GM18498 (cell line): ENCODE measurements at regions not wholly inside any gene's neighbourhood (a gene's known extent, or its start where the extent isn't known, plus 50 kb on each side); places are given as distances from the start of the nearest gene placed in this dataset.

Experiments used
- ATAC-seq: cut with Tn5 transposase; IDR thresholded peaks from one replicate; pipeline ENCODE4 v1.9.1; 2021; ENCODE audit warnings: mild to moderate bottlenecking, moderate library complexity; ENCODE audit not compliant: unreplicated experiment

DNA sequence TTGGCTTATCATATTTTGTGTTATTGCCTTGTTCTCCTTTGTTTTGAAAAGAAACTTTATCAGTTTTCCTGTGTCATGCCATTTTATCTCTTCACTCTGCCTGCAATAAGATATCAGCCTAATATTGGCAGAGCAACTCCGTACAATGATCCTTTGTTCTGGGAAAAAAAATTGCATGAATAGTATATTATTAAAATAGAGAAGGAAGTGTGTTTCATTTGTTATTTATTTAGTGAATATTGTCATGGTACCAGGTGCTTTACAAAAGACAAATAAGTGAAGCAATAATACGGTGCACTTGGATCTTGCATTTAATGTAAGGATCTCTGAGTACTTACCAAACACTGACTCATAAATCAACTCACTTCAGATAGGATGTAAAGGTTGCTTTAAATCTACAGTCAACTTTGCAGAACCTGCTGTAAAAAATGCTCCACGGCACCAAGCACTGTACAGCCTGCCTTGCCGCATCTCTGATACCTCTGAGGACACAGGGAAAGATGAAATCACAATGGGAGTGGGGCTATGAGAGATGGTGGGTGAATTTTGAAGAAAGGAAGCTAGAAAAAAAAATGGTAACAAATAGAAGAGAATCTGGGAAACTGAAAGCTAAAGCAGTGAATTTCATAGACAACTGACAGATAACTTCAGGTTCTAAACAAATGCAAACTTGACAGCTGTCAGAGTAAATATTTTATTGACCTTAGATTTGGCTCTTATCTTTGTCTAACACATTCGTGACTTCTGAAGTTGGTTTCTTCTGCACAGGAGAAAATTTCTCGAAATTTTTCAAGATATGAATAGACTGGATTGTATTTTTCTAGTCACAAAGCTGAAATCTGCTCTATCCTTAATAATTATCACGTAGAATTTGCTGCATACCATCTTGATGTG is 232.1 kb downstream of the ENC1 start:
- no peak for ATAC-seq

DNA sequence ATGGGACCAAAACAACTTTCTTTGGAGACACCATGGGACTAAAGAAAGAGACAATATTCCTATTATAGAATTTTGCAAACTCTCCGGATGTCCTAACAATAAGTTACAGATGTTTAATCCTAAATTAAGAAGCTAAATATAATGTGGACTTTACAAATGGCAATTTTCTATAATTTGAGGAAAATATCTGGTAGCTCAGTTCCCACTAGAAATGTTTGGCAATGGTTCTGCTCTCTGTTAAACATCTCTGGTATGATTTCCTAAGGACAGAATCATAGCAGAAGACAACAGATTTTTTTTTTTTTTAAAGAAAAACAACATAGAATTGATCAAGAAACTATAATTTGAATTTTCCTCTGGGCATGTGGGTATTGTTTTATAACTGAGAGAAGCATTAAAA is 232.8 kb downstream of the ENC1 start:
- no peak for ATAC-seq

- no peak for ATAC-seq
These were observed 233.7 kb downstream of the ENC1 start for GRCh38 chr5:74406844-74407243.

DNA sequence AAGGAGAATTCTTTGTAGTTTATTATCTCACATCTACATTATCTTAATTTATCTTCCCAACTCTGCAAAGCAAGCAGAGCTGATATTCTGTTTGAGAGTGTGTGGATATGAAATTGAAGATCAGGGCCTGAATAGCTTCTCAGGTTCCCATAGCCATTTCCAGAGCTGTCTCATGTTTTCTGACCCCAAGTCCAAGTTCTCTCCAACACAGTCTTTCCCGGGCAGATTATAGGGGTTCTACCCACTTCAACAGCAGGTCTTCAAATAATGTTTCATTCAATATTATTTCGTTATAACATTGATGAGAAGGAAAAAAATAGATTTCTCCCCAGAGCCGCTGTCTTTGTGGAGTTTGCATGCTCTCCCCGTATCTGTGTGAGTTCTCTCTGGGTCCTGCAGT is 234.9 kb downstream of the ENC1 start:
- ATAC-seq: no peak

DNA sequence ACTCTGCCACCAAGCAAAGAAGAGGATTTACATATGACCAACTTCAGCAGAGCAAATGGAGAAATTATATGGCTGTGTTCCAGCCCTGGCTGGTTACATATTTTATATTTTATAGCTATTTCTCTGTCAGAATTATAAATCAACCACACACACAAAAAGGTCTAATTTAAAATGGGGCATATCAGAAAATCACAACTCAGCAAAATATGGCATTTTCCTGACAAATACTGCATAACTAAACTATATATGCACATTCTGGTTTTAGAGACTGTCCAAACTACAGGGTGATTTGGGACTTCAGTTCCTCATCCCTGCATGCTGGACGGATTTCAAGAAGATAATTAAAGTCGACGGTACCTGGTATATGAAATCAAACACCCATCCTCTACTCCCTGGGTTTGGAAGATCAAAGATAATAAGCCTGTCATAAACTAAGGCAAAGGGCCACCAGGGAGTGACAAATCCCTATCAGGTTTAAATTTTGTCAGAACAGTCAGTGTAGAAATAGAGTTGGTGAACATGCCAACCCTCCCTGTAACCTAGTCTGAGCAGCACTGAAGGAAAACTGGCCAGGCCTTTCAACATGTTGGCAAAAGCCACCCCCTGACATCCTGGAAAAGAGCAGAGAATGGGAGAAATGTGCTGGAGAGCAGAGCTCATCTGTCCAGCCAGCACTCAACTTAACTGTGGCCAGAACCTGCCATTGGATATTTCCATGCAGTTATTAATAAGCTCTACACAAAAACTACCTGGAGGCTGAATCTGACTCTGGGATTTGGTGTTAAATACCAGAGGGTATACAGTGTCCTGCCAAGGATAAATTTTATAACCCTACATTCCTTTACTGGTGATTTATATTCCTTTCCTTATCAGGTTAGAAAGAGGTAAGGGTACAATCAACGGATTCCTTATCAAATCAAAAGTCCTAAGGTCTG is 235.7 kb downstream of the ENC1 start:
- ATAC-seq: no peak

GRCh38 chr5:74403771-74404170 is 236.8 kb downstream of the ENC1 start:
- no peak for ATAC-seq

DNA sequence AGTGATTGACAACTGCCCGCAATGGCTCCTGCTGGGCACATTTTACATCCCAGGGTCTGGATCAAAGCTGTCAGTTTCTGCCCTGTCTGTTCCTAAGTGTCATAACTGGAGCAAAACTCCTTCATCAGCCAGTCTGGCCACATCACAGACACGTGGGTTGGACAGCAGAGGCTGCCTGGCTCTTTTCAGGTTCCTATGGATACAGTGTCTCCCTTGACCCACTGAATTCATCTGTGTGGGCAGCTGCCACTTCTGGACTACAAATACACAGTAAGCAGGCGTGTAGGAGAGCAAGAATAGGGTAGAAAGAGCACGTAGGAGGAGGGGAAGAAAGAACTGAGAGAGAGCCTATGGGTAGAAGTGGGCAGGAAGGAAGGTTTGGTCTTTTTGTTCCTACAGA is 238.0 kb downstream of the ENC1 start:
- no peak for ATAC-seq

- ATAC-seq: no peak
These were observed 238.6 kb downstream of the ENC1 start for GRCh38 chr5:74401946-74402320.

- no peak for ATAC-seq
These were observed 239.1 kb downstream of the ENC1 start for GRCh38 chr5:74401281-74401945.

DNA sequence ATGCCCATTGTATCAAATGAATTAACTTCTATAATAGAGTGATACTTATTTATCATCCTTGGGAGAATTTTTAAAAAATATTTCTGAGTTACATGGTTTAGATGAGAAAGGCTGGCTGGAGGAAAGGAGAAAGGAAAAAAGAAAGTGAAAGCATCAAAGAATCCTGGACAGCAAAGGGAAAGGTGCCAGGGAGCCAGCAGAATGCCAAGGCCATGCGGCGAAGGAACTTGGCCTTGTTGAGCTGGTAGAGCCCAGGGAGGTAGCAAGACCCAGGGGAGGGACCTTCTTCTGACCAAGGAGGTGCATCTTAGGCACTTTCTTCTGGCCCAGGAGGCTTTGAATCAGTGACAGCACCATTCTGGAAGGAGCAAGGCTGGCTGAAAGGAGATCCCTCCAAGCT is 240.5 kb downstream of the ENC1 start:
- ATAC-seq: no peak

DNA sequence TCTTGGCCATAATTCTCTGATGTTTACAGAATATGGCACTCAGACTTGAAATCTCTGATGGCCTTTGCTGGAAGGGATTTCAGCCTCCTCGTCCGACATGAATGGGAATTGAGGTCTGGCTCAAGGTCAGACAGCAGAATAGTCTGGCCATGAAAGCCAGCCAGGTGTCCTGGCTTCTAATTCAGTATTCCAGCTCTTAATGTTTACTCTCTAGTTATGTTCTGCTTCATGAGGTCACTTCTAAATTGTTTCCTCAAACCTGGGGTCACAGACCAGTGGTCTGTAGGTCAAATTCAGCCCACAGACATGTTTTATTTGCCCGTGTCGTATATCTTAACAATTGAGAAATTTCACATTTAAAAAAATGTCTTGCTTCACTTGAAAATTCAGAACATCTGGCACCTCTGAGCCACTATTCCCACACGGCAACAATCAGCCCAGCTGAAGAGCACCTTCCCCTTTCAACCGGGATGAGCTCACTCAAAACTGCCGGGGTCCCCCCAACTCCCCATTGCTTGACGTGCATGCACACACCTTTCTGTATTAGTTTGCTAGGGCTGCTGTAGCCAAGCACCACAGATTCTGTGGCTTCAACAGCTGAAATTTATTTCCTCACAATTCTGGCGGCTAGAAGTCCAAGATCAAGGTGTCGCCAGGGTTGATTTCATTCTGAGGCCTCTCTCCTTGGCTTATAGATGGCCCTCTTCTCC is 243.5 kb downstream of the ENC1 start:
- ATAC-seq: no peak

- no peak for ATAC-seq
These were observed 245.3 kb downstream of the ENC1 start for GRCh38 chr5:74394916-74395880.

GRCh38 chr5:74394528-74394915 is 246.0 kb downstream of the ENC1 start:
- no peak for ATAC-seq

GRCh38 chr5:74393943-74394342 is 246.6 kb downstream of the ENC1 start:
- no peak for ATAC-seq

DNA sequence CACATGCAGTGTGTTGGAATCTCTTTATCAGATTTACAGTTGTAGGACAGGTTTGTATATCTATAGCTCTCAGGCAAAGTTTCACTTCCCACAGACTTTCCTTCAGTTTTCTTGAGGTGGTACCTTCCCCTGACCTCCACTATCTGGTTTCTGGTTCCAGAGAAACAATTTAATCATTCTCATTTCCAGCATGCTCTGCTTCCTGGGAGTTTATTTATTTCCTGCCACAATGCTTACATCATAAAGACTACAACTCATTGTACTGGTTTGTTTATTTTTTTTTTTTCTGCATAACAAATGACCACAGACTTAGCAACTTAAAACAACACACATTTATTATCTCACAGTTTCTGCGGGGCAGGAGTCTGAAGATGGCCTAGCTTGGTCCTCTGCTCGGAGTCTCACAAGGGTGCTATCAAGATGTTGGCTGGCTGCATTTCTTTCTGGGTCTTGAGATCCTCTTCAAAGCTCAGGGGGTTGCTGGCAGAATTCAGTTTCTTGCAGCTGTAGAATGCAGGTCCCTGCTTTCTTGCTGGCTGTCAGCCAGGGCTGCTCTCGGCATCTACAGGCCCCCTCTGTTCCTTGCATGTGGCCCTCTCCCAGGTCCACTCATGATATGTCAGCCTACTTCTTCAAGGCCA is 247.7 kb downstream of the ENC1 start:
- ATAC-seq: no peak

GRCh38 chr5:74391410-74391809 is 249.1 kb downstream of the ENC1 start:
- no peak for ATAC-seq

DNA sequence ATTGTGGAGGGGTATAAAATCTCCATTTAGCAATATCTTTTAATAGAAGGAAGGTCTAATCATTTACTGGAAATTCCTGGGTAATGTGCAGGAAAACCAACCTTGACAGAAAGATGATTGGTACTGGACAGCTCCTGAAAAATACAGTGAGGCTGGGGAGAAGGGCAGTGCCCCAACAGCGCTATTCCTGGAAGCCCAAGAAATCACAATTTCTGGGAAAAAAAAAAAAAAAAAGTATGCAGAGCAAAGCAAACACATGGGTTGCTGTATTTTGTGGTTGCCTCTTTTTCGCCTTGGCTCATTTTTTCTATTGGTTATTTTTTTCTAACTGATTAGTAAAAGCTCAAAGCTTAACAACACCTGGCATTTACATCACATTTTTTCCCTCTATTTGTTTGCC is 249.7 kb downstream of the ENC1 start:
- no peak for ATAC-seq

DNA sequence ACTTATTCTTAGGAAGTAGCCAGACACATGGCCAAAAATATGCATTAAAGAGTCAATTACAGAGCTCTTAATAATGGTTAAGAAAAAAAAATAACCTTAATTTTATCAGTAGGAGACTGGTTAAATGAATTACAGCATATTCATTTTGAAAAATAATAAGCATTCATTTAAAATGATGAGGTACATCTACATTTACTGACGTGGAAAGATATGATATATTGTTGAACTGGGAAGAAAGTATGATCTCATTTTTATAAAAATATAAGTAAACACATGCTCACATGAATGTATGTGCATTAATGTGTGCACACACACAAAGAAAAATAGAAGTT is 250.3 kb downstream of the ENC1 start:
- ATAC-seq: no peak
